IMR-90 (cell line): ENCODE measurements at regions not wholly inside any gene's neighbourhood (a gene's known extent, or its start where the extent isn't known, plus 50 kb on each side); places are given as distances from the start of the nearest gene placed in this dataset.

ENCODE experiments used
- BHLHE40 ChIP-seq: fragments of 150-350 bp; IDR thresholded peaks from 2 replicates; pipeline ENCODE4 v1.6.1; 2016; ENCODE audit warnings: mild to moderate bottlenecking, low read depth, low read length
- MAZ ChIP-seq: IDR thresholded peaks from 2 replicates; pipeline ENCODE4 v1.6.1; 2012; ENCODE audit warnings: low read depth, mild to moderate bottlenecking, low read length, improper control_type of control experiment, moderate library complexity, borderline replicate concordance
- POLR2A ChIP-seq: IDR thresholded peaks from 2 replicates; pipeline ENCODE4 v1.6.1; 2012; ENCODE audit warnings: mild to moderate bottlenecking, low read depth, low read length
- RAD21 ChIP-seq: IDR thresholded peaks from 2 replicates; pipeline ENCODE4 v1.6.1; 2012; ENCODE audit warnings: low read length, improper control_type of control experiment
- TF ChIP-seq, protein P1 (sequence below): conservative IDR thresholded peaks from 2 replicates; pipeline ENCODE4 v1.5.1; 2012; ENCODE audit warnings: mild to moderate bottlenecking, low read depth, low read length, improper control_type of control experiment

DNA sequence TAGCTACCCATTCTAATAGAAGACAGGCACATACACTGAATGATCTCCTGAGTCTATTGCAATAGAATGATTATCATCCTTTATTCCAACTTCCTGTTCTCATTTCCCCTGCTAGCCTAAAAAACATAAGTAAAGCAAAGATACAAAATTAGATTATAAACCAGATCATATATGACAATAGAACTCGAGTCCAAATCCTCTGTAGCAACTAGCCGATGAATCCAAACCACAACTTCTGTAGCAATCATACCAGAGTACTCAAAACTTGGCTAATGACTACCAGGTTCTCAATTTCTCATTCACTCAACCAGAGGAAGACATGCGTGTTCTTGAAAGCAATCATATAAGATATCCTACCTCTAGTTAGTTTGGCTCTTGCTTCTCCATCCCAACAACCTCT lies 622.1 kb downstream of the PSAT1 start:
- TF ChIP-seq, protein P1, sequence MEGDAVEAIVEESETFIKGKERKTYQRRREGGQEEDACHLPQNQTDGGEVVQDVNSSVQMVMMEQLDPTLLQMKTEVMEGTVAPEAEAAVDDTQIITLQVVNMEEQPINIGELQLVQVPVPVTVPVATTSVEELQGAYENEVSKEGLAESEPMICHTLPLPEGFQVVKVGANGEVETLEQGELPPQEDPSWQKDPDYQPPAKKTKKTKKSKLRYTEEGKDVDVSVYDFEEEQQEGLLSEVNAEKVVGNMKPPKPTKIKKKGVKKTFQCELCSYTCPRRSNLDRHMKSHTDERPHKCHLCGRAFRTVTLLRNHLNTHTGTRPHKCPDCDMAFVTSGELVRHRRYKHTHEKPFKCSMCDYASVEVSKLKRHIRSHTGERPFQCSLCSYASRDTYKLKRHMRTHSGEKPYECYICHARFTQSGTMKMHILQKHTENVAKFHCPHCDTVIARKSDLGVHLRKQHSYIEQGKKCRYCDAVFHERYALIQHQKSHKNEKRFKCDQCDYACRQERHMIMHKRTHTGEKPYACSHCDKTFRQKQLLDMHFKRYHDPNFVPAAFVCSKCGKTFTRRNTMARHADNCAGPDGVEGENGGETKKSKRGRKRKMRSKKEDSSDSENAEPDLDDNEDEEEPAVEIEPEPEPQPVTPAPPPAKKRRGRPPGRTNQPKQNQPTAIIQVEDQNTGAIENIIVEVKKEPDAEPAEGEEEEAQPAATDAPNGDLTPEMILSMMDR = no peak
- no peak for TF ChIP-seq POLR2A
- no peak for TF ChIP-seq RAD21
- no peak for TF ChIP-seq BHLHE40
- no peak for TF ChIP-seq MAZ
